ENCODE measurements at regions not wholly inside any gene's neighbourhood (a gene's known extent, or its start where the extent isn't known, plus 50 kb on each side); places are given as distances from the start of the nearest gene placed in this dataset.

GRCh38 chr12:24083838-24084237 is 134.4 kb upstream of the SOX5 start:
- H3K9me3 Mint-ChIP-seq (ENCODE audit: insufficient read depth) = no peaks in the 10 kb centered on the region
- ATAC-seq (ENCODE audit: low read depth) (no peak), DNase-seq (no peak)

GRCh38 chr12:24081606-24082005 is 132.1 kb upstream of the SOX5 start:
- Mint-ChIP-seq H3K9me3 (ENCODE audit: insufficient read depth) (no peaks in the 10 kb centered on the region), H3K27me3 (no peaks in the 10 kb centered on the region), H3K4me1 (peaks cover 7% of the 10 kb centered on the region), H3K27ac (no peak overlapping the region), H3K4me3 (no peak overlapping the region)
- POLR2A ChIA-PET = no interaction called here
- intact Hi-C loops (cut with micrococcal nuclease) = no loop called here
- Histone ChIP-seq H3K4me1 (ENCODE audit: control insufficient read depth in 2 of 2, insufficient read depth in 2 of 2, low read length in 2 of 2) (peaks cover 0 to 5% of the 10 kb centered on the region in 2 donors), H3K9ac (ENCODE audit: low read length) (no peak overlapping the region), H2AFZ (ENCODE audit: insufficient read depth, low read depth, low read length, poor library complexity, severe bottlenecking) (no peak overlapping the region), H3K9me3 (ENCODE audit: control extremely low read depth in 1 of 3, control insufficient read depth in 2 of 3, insufficient read depth in 1 of 3, low read length in 2 of 3) (no peaks in the 10 kb centered on the region), H3K79me2 (ENCODE audit: control insufficient read depth, insufficient read depth, low read length) (no peaks in the 10 kb centered on the region), H4K20me1 (ENCODE audit: control insufficient read depth, insufficient read depth, low read length, poor library complexity, severe bottlenecking) (no peaks in the 10 kb centered on the region), H3K27ac (ENCODE audit: low read length in 2 of 2) (no peak overlapping the region), H3K36me3 (replicated peaks in 1 of 2; ENCODE audit: control extremely low read depth in 1 of 2, control insufficient read depth in 1 of 2, extremely low read depth in 1 of 2, insufficient read depth in 2 of 2, low read length in 1 of 2) (no peaks in the 10 kb centered on the region), H3K27me3 (replicated peaks in 1 of 4; ENCODE audit: control extremely low read depth in 1 of 4, control insufficient read depth in 3 of 4, insufficient read depth in 4 of 4, low read length in 3 of 4) (no peaks in the 10 kb centered on the region), H3K4me3 (ENCODE audit: control extremely low read depth in 1 of 5, extremely low read depth in 1 of 5, insufficient read depth in 1 of 5, low read depth in 2 of 5, low read length in 4 of 5) (no peak overlapping the region), H3K4me2 (replicated peaks; ENCODE audit: low read depth, low read length, poor library complexity, severe bottlenecking) (no peak overlapping the region)
- no peak for TF ChIP-seq EZH2 (IDR thresholded peaks at IDR 0.05; ENCODE audit: borderline replicate concordance, insufficient read depth, low read depth, low read length, poor library complexity, severe bottlenecking)
- CTCF ChIA-PET = no interaction called here
- ATAC-seq (ENCODE audit: low read depth) (no peak), DNase-seq (no peak)
- WGBS (ENCODE audit: insufficient coverage) = 95% methylated on average over 3 of the region's 7 CpGs

More at GRCh38 chr12:24083838-24084237, 134.4 kb upstream of the SOX5 start:
- Histone ChIP-seq H4K20me1 (ENCODE audit: control insufficient read depth, insufficient read depth, low read length, poor library complexity, severe bottlenecking) (no peaks in the 10 kb centered on the region), H3K27me3 (replicated peaks in 1 of 4; ENCODE audit: control extremely low read depth in 1 of 4, control insufficient read depth in 3 of 4, insufficient read depth in 4 of 4, low read length in 3 of 4) (no peaks in the 10 kb centered on the region), H3K4me1 (ENCODE audit: control insufficient read depth in 2 of 2, insufficient read depth in 2 of 2, low read length in 2 of 2) (peaks cover 0 to 5% of the 10 kb centered on the region in 2 donors), H3K4me3 (ENCODE audit: control extremely low read depth in 1 of 5, extremely low read depth in 1 of 5, insufficient read depth in 1 of 5, low read depth in 2 of 5, low read length in 4 of 5) (no peak overlapping the region), H3K36me3 (replicated peaks in 1 of 2; ENCODE audit: control extremely low read depth in 1 of 2, control insufficient read depth in 1 of 2, extremely low read depth in 1 of 2, insufficient read depth in 2 of 2, low read length in 1 of 2) (no peaks in the 10 kb centered on the region), H3K79me2 (ENCODE audit: control insufficient read depth, insufficient read depth, low read length) (no peaks in the 10 kb centered on the region), H3K9me3 (ENCODE audit: control extremely low read depth in 1 of 3, control insufficient read depth in 2 of 3, insufficient read depth in 1 of 3, low read length in 2 of 3) (no peaks in the 10 kb centered on the region), H3K4me2 (replicated peaks; ENCODE audit: low read depth, low read length, poor library complexity, severe bottlenecking) (no peak overlapping the region), H3K27ac (ENCODE audit: low read length in 2 of 2) (no peak overlapping the region), H2AFZ (ENCODE audit: insufficient read depth, low read depth, low read length, poor library complexity, severe bottlenecking) (no peak overlapping the region), H3K9ac (ENCODE audit: low read length) (no peak overlapping the region)
- CTCF ChIA-PET = no interaction called here
- TF ChIP-seq CTCF (IDR thresholded peaks at IDR 0.05) (no peak), EZH2 (IDR thresholded peaks at IDR 0.05; ENCODE audit: borderline replicate concordance, insufficient read depth, low read depth, low read length, poor library complexity, severe bottlenecking) (no peak)
- 38% methylated on average over 3 of the region's 3 CpGs for WGBS (ENCODE audit: insufficient coverage)
- Mint-ChIP-seq H3K4me1 (peaks cover 7% of the 10 kb centered on the region), H3K27me3 (no peaks in the 10 kb centered on the region), H3K4me3 (no peak overlapping the region), H3K27ac (no peak overlapping the region)
- intact Hi-C loops (cut with micrococcal nuclease) = no loop called here
- POLR2A ChIA-PET = no interaction called here
